ENCODE measurements at regions not wholly inside any gene's neighbourhood (a gene's known extent, or its start where the extent isn't known, plus 50 kb on each side); places are given as distances from the start of the nearest gene placed in this dataset.

DNA sequence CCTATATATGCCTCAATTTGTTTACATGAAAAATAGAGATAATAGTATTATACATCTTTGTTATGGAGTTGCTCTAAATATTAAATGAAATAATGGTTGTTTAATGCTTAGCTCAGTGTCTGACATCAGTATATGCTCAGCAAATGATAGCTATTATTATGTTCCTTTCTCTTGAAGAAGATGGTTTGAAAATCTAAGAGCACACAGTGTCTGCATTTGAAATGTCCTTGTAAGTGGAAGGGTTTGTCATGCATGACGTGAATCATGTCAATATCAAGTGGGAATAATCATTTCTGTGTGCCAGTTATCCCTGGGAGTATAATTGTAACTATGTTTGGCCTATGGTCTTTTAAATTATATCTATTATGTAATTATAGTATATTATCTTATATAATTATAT lies 377.5 kb upstream of the SORCS1 start:
- Mint-ChIP-seq H3K36me3 (ENCODE audit: insufficient read depth, unreplicated experiment) (no peaks in the 10 kb centered on the region), H3K9me3 (ENCODE audit: unreplicated experiment) (peaks cover 8% of the 10 kb centered on the region), H3K27me3 (ENCODE audit: insufficient read depth, unreplicated experiment) (no peaks in the 10 kb centered on the region)

DNA sequence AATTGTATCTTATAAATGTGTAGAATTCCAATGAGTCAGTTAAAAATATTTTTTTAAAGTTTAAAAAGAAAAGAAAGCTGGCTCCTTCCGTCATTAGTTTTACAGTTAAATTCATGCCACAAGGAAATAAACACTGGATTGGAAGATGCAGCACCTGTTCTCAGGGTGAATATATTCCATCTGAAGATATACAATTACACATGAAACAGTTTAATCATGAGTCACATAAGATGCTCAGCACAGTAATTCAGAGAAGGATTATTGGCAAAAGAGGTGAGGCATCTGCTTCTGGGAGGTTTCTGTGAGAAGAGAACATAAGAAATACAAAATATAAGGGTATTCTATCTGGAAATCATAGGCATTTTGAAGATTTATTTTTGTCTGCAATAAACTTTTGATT lies 376.5 kb upstream of the SORCS1 start:
- DNase-seq (ENCODE audit: unreplicated experiment) = no peak

More for the DNA sequence above, 377.5 kb upstream of the SORCS1 start:
- Mint-ChIP-seq H3K27ac (ENCODE audit: low read depth, unreplicated experiment) (no peak overlapping the region), H3K4me3 (ENCODE audit: unreplicated experiment) (no peak overlapping the region), H3K4me1 (ENCODE audit: insufficient read depth, unreplicated experiment) (peaks cover 16% of the 10 kb centered on the region)
- ChIA-PET CTCF (interaction anchor here (0.9 to 1.4 kb wide), 2 partner anchors 49 to 662 kb away, joined by 3 read pairs; no protein-coding TSS in a partner anchor), POLR2A (interaction anchor here (1.1 kb wide), 1 partner anchor 12 kb away, joined by 3 read pairs; no protein-coding TSS in a partner anchor)
- DNase-seq (ENCODE audit: unreplicated experiment) = no peak
- intact Hi-C loops (cut with micrococcal nuclease) = loop anchor here (10.0 kb wide), 1 partner anchor 127 kb away; no protein-coding TSS in a partner anchor
- TF ChIP-seq, protein P1, sequence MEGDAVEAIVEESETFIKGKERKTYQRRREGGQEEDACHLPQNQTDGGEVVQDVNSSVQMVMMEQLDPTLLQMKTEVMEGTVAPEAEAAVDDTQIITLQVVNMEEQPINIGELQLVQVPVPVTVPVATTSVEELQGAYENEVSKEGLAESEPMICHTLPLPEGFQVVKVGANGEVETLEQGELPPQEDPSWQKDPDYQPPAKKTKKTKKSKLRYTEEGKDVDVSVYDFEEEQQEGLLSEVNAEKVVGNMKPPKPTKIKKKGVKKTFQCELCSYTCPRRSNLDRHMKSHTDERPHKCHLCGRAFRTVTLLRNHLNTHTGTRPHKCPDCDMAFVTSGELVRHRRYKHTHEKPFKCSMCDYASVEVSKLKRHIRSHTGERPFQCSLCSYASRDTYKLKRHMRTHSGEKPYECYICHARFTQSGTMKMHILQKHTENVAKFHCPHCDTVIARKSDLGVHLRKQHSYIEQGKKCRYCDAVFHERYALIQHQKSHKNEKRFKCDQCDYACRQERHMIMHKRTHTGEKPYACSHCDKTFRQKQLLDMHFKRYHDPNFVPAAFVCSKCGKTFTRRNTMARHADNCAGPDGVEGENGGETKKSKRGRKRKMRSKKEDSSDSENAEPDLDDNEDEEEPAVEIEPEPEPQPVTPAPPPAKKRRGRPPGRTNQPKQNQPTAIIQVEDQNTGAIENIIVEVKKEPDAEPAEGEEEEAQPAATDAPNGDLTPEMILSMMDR (IDR thresholded peaks at IDR 0.05; ENCODE audit: unreplicated experiment) = no peak
- no TSS peak for BruUV-seq (replicated peaks)

GRCh38 chr10:107529350-107529749 lies 364.8 kb upstream of the SORCS1 start:
- intact Hi-C loops (cut with micrococcal nuclease) = no loop called here
- no TSS peak for BruUV-seq (replicated peaks)
- Mint-ChIP-seq H3K4me3 (ENCODE audit: unreplicated experiment) (no peak overlapping the region), H3K27ac (ENCODE audit: low read depth, unreplicated experiment) (no peak overlapping the region), H3K36me3 (ENCODE audit: insufficient read depth, unreplicated experiment) (no peaks in the 10 kb centered on the region), H3K4me1 (ENCODE audit: insufficient read depth, unreplicated experiment) (no peaks in the 10 kb centered on the region), H3K27me3 (ENCODE audit: insufficient read depth, unreplicated experiment) (no peaks in the 10 kb centered on the region), H3K9me3 (ENCODE audit: unreplicated experiment) (no peaks in the 10 kb centered on the region)
- ChIA-PET CTCF (interaction anchor here (0.6 to 0.7 kb wide), 2 partner anchors 87 to 720 kb away, joined by 3 to 6 read pairs; no protein-coding TSS in a partner anchor), POLR2A (interaction anchor here (0.9 kb wide), 1 partner anchor 12 kb away, joined by 3 read pairs; no protein-coding TSS in a partner anchor)
- no peak for DNase-seq (ENCODE audit: unreplicated experiment)
- TF ChIP-seq, protein P1 (IDR thresholded peaks at IDR 0.05; ENCODE audit: unreplicated experiment) = no peak

More for the DNA sequence above, 376.5 kb upstream of the SORCS1 start:
- H3K4me3 Mint-ChIP-seq (ENCODE audit: unreplicated experiment) = no peak overlapping the region
- ChIA-PET POLR2A (interaction anchor here (1.1 kb wide), 1 partner anchor 11 kb away, joined by 3 read pairs; no protein-coding TSS in a partner anchor), CTCF (interaction anchor here (0.8 kb wide), 1 partner anchor 1004 kb away, joined by 5 read pairs; no protein-coding TSS in a partner anchor)
- H3K4me1 Mint-ChIP-seq (ENCODE audit: insufficient read depth, unreplicated experiment) = peaks cover 6% of the 10 kb centered on the region
- TF ChIP-seq, protein P1 (IDR thresholded peaks at IDR 0.05; ENCODE audit: unreplicated experiment) = no peak
- no peak overlapping the region for H3K27ac Mint-ChIP-seq (ENCODE audit: low read depth, unreplicated experiment)
- intact Hi-C loops (cut with micrococcal nuclease) = loop anchor here (10.0 kb wide), 1 partner anchor 126 kb away; no protein-coding TSS in a partner anchor
- peaks cover 8% of the 10 kb centered on the region for H3K9me3 Mint-ChIP-seq (ENCODE audit: unreplicated experiment)
- H3K36me3 Mint-ChIP-seq (ENCODE audit: insufficient read depth, unreplicated experiment) = no peaks in the 10 kb centered on the region
- BruUV-seq (replicated peaks) = no TSS peak
- H3K27me3 Mint-ChIP-seq (ENCODE audit: insufficient read depth, unreplicated experiment) = no peaks in the 10 kb centered on the region

GRCh38 chr10:107520348-107520747 lies 355.8 kb upstream of the SORCS1 start:
- TF ChIP-seq, protein P1 (IDR thresholded peaks at IDR 0.05; ENCODE audit: unreplicated experiment) = no peak
- H3K9me3 Mint-ChIP-seq (ENCODE audit: unreplicated experiment) = no peaks in the 10 kb centered on the region
- BruUV-seq (replicated peaks) = no TSS peak
- ChIA-PET POLR2A (no interaction called here), CTCF (no interaction called here)
- no peaks in the 10 kb centered on the region for H3K36me3 Mint-ChIP-seq (ENCODE audit: insufficient read depth, unreplicated experiment)
- no peak overlapping the region for H3K27ac Mint-ChIP-seq (ENCODE audit: low read depth, unreplicated experiment)
- intact Hi-C loops (cut with micrococcal nuclease) = no loop called here
- H3K4me1 Mint-ChIP-seq (ENCODE audit: insufficient read depth, unreplicated experiment) = no peaks in the 10 kb centered on the region
- H3K27me3 Mint-ChIP-seq (ENCODE audit: insufficient read depth, unreplicated experiment) = no peaks in the 10 kb centered on the region
- no peak overlapping the region for H3K4me3 Mint-ChIP-seq (ENCODE audit: unreplicated experiment)
- no peak for DNase-seq (ENCODE audit: unreplicated experiment)

Measured in MCF 10A (cell line).